HPDE6-E6E7 (cell line): ENCODE measurements at regions not wholly inside any gene's neighbourhood (a gene's known extent, or its start where the extent isn't known, plus 50 kb on each side); places are given as distances from the start of the nearest gene placed in this dataset.

Experiments used
- DNase-seq: peaks from one replicate; pipeline ENCODE4 v3.0.0; 2011; ENCODE audit warnings: missing footprints; ENCODE audit errors: extremely low spot score

DNA sequence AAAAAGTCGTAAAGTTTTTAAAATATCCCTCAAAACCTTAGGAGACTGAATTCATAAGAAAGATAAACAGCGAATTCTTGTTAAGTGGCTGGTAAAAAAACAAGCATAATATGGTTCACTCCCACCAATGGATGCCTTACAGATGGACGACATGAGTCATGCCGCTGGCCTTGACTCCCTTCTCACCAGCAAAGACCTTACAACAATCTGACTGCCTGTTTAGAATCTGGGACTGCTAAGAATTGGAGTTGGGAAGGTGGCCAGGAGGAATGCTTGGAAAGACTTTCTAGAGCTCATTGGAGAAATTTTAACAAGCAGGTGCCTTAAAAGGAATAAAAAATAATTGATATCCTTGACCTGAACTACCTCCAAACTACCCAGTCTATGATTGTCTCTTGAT, 206.9 kb upstream of the FMN2 start:
- no peak for DNase-seq

DNA sequence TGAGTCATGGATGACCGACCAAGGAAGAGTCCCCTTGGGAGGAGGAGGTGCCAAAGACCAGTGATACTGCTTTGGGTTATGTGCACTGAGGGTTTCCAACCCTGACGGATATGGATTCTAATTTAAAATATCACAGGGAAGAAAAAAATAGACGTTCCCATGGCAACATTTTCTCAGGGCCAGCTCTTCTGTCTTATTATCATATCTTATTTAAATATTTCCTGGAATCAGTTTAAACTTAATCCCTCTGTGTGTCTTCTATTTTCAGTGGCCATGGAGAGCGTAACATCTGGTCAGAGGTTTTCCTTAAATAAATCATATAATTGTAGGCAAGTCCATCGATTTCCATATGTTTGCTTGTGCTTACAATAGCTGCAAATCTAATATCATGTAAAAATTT, 205.4 kb upstream of the FMN2 start:
- no peak for DNase-seq

DNA sequence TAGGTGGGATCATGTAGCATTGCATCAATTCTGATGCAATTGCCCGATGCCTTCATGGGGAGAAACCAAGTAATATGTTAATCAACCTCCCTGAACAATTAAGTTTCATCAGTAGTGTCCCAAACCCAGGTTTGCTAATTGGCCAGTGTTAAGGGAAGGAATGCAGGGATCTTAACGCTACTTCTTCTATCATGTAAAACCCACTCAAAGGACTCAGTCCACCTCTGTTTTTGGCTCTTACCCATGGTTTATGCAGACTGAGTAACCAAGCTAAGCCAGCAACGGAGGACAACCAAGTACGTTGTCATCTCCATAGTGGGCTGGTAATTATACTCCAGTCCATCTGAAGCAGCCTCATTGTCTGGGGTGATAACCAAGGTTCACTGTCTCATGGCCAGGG, 203.0 kb upstream of the FMN2 start:
- no peak for DNase-seq

DNA sequence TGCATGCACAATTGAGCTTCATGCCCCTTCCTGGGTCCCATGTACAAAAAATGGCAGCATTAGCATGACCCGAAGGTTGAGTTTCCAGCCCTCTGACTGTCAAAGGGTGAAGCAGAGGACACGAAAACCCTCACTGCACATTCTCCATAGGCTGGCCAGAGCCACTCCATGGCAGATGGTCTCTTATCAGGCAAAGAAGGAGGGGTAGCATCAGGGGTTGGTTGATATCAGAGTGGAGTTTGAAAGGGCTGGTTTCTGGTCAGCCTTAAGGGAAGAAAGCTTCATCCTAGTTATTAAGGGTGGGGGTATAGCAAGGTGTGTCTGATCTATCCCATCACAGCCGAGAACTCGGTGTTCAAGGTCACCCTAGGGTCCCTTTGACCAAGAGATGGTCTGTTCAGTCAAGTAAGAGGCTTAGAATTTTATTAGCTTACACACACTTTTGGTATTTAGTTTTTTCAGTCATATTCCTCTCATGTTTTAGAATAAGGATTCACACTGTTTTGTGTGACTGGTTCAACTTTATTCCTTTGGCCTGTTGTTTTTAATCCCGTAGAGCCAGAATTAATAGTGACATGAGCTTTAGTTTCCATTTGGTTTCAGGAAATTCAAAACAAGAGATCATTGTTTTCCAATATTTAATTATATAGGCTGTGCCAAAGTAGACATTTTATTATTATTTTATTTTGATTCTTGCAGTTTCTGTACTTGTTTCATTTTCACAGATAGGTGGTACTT, 199.9 kb upstream of the FMN2 start:
- no peak for DNase-seq

DNA sequence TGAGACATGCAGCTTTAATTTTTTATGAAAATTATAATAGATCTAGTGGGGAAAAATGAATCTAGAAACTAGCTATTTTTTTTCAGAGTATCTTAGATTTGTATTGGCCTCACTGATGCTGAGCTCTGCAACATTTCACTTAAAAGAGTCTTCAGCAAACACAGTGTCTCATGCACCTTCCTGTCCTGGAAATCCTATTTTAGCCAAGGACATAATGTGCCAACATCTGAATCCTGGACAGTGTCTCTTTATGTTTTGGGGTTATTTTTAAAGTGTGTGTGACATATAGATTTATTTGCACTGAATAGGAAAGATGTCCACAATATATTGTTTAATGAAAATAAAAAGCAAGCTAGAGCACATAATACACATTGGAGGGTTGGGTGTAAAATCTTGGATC, 199.1 kb upstream of the FMN2 start:
- DNase-seq = no peak

DNA sequence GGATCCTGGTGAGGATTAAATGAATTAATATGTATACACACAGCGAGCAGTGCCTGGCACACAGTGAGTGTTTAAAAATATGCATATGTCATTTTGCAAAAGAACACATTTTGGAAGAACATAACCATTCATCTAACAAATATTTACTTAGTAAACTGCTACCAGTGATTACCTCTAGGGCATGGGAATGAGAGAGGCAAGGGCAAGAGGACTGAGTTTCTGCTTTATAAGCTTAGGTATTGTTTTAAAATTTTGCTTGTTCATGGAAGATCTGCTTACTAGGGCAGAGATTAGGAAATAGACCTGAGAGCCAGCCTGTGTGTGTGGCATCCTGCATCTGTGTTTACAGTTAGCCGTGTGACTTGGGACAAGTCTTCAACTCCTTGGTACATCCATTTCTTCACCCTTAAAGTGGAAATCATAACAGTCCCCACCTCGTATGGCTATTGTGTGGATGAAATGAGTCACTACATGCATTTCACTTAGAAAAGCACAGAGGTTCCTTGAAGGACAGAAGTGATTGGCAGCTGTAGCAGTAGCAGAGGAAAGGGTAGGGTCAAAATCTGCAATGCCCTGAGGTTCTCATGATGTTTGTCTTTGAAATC, 198.5 kb upstream of the FMN2 start:
- no peak for DNase-seq

DNA sequence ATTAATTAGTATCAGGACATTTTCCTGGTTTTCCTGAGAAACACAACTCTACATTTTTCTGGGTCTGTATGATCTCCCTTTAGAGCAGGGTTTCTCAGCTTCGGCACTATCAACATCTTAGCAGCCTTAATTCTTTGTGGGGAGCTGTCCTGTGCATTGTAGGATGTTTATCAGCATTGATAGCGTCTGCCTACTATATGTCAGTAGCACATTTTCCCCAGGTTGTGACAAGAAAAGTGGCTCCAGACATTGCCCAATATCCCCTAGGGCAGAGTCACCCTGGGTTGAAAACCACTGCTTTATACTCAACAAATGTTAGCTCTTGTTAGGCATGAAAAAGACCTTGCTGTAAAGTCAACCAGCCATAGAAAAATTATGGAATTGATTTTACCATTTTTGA, 195.1 kb upstream of the FMN2 start:
- no peak for DNase-seq

DNA sequence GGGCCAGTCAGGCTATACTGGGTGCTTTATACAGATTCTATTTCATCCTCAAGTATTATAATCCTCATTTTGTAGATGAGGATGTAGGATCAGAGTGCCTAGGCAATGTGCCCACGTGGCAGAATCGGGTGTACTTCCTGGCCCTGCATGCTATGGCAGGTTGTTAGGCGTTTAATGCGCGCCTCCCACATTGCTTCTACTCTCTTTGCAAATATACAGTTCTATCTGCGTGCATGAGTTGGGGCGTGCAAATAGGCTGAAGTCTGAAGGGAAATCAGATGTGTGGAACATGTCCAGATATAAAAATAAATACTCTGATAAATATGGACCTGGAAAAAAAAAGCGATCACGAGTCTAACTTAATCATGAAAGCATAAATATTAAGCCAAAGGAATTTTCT, 194.7 kb upstream of the FMN2 start:
- DNase-seq = no peak

DNA sequence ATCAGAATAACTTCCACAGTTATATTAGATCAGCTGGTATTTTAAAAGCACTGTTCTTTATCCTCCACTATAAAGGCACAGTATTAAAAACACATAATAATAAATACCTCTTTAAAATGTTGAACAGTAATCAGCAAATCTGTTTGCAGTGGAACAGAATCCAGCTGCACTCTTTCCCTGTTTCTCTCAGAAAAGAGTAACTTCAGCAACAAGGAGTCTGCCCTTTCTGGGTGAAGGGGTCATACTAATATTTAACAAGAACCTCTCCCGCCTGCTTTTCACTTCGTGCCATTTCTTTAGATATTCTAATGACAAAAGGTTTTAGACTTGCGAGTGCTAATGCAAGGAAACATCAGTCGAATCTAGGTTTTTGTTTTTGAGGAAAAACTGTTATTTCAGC, 194.2 kb upstream of the FMN2 start:
- no peak for DNase-seq

DNA sequence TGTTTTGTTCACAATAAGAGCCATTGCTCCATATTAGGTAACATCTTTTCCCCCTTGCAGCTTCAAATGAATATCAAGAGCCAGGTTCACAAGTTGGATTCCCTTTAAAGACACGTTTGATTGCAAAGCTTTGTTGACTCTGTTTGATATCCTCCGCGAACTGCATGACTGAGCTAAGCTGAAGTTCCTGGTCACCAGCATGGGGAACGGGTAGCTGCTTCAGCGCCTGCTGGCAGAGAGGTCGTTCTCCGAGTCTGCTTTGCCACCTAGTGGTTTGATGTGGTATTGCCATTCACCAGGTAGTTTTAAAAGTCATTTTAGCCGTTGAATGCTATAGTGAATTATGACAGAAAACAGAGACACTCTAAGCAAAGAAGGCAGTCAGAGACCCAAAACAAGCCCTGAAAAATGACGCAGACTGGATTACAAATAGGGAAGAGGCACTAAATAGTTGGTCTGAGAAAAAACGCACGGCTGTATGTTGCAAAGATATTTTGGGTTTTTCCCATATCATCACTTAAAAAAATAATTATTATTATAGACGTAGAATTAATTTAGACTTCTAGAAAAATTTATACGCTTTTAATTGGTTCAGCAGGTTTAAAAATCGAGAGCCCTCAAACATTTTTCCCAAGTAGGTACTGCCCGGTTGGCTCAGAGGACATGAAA, 193.5 kb upstream of the FMN2 start:
- DNase-seq = peak; percentile 76

DNA sequence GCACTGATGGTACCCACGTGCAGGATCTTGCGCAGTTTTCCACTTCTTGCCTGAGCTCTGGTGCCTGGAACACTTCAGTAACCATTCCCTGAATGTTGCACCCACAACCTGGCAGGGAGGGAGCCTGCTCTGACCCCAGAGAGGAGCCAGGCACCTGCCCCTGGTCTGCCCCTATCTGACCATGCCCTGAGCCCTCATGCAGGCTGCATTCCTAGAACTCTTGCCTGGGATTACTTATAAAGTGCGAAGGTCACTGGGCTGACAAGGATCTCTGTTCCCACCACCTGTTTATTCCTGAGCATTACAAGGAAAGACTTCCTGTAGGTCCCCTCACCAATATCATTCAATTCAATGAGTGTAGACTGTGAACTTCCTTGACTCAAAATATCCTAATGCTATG, 191.9 kb upstream of the FMN2 start:
- no peak for DNase-seq

DNA sequence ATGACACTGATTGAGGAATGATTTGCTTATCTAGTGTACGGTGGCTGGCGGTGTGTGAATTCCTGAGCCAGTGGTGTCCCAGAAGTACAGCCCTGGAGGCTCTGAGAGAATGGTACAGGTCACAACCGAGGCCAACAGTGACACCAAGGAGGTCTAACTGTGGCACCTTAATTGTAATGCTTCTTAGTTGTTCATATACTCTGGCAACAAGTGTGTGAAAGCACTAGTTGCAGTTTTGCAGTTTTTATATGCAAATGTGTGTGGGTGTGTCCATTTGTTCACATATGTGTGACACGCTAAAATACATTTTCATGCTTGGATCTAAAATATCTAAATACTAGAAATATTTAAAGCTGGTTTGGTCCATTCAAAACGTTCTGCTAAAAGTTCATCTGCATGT, 185.3 kb upstream of the FMN2 start:
- DNase-seq = no peak

DNA sequence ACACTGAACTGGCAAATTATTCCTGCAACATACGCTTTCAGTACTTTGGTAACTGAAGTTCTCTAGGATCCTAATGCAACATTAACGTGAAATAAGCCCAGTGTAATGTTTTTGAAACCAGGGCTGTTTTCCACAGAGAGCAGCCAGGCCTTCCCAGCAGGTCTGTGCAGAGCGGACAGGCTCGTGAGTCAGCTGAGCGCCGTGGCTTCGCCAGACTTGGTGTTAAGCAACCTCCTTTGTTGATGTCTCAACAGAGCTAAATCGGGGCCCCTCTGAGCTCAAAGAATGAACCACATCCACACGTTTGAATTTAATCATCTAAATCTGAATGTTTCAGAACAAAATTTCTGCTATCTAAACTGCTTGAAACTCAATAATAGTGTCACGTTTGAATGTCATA, 181.8 kb upstream of the FMN2 start:
- peak; percentile 34 for DNase-seq

DNA sequence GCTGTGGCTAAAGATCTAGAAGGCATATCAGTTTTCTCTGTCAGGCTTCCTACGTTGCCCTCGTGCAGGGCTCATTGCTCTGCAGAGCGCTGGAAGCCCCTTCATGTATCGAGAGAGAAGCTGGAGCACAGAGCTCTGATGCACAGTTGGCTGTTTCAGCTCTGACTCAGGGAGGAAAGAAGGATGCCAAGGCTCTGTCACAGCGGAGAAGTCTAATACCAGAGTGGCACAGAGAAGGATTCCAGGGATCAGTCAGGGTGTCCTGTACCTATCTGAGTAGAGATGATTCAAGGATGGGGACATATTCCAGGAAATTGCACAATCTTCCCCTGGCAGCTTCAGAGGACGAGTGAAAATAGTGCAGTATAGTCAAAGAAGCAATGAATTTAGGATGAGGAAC, 179.2 kb upstream of the FMN2 start:
- DNase-seq = no peak

DNA sequence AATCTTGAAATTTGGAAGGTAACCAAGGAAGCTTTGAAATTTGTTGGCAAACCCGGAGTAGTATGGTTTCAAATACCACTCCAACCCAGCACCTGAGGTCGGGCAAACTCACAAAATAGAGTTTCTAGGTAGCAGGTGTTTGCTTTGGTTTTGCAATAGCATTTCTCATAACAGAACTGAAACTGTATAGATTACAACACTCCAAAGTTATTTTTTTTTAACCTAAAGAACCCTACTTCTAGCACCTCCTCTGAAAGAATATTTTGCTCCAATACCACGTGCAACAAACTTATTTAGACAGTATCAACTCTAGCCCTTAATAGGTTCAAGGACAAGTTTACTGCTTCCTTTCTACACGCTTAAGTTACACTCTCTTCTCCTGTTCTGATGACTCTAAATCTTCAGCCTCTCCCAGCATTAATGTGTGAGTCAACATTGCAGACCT, 178.5 kb upstream of the FMN2 start:
- no peak for DNase-seq

DNA sequence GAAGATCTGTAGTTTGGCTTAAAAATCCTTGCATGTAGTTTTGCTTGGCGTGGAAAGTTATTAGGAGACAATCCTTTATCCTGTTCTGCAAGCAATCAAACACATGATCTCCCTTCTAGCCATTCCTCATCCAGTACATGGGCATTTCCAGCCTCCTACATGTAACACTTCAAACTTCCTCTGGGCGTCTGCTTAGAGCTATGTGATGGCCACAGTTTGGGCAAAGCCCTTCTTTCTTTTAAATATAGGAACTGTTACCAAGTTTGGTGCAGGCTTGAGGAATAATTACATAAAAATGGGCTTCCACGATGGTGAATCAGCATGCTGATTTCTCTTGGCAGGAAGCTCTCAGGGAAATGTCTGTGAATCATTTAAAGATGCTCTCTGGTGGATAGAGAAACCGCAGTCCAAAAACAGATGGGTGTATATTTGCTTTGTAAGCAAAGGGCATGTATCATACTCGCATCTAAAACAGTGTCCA, 176.9 kb upstream of the FMN2 start:
- DNase-seq = no peak

DNA sequence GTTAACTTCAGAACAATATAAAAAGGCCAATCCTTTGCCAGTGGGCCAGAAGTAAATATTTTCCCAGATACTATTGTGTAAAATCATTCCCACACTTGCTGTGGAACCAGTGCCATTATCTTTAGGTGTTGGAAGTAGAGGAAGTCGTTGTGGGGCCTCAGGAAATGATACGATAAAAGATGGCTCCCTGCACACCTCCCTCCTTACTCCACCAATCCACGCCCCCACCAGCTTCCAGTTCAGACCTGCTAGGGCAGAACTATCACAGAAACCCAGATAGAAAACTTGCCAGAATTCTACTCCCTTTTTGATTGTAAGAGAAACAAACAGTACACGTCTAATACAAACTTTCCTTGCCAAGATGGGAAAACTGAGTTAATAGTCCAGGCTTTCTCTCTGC, 173.0 kb upstream of the FMN2 start:
- DNase-seq = no peak

DNA sequence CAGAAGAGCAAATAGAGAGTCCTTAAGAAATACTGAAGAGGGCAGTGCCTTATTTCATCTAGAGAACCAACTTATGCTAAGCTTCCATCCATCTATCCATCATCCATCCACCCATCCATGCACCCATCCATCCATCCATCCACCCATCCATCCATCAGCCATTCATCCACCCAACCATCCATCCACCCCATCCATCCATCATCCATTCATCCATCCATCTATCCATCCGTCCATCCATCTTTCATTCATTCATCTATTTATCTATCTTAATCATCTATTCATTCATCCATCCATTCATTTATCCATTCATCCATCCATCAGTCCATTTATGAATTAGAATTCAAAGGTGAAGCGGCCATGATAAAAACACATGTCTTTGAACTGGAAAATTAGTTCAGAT, 171.5 kb upstream of the FMN2 start:
- DNase-seq = no peak

DNA sequence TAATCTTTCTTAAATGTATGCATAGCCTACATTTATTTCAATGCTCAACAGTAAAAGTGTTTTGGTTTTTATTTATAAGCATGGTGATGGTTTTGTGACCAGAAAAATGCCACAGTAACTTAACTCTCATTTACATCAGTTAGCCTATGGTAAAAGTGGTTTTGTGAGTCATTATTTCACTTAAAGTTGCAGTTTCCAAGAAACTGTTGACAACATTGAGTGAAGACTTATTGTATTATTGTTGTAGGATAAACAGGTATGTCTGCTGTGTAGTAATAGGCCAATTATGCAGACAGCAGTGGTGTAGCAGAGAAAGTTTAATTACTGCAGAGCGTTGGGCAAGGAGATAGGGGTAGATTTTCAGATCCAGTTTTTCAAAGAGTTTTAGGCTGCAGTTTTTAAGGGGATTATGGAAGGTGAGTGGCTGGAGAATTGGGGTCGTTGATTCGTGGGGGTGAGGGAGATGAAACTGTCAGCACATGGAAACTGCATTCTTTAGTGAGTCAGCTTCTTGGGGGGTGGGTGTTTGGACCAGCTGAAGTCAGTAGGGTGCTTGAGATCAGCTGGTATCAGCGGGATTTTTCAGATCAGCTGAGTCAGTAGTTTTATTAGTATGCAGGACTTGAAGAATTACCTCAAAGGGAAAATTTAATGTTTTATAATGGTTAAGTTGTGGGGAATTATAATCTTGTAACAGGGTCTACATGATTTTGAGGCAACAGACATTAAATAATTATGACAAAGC, 168.7 kb upstream of the FMN2 start:
- no peak for DNase-seq

DNA sequence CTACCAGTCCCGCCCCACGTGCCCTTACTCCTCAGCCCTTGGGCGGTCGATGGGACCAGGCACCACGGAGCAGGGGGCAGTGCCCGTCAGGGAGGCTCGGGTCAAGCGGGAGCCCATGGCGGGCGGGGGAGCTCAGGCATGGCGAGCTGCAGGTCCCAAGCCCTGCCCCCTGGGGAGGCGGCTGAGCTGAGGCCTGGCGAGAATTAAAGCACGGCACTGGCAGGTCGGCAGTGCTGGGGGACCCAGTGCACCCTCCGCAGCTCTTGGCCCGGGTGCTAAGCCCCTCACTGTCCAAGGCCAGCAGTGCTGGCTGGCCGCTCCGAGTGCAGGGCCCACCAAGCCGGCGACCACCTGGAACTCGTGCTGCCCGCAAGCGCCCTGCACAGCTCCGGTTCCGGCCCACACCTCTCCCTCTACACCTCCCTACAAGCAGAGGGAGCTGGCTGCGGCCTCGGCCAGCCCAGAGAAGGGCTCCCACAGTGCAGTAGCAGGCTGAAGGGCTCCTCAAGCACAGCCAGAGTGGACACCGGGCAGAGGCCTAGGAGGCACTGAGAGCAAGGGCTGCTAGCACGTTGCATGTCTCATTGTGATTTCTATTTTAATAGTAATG, 166.8 kb upstream of the FMN2 start:
- DNase-seq = no peak

DNA sequence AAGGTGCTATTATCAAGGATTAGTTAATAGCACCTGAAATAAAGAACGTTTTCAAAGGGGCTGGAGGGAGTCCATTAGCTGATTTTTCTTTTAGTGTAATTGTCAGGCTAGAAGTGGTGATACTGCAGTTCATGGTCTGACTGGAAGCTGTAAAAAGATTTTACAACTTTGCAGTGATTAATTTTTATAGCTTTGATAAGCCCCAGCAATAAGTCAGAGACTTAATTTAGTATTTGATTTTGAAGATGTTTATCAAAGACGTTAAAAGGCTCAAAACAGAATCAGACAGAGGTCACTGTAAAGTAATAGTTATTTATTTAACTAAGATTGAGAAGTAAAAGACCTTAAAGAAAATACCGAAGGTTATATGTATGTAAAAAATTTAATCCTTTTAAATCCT, 165.5 kb upstream of the FMN2 start:
- no peak for DNase-seq

DNA sequence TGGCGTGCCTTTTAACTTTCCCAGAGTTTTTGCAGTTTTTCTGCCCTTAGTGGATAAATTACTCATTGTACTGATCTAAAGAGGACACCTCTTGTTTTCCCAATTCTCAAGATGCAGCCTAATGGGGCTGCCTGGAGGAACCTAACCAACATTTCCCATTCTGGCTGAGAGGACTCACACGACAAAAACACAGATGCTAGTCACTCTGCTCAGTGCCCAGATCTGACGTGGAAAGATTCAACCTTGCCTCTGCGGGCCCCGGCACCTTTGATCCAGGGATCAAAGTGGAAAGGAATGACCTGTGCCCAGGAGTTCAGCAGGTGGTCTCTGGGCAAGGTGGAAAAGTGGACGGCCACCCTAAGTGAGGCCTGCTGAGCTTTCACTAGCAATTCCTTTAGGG, 162.4 kb upstream of the FMN2 start:
- no peak for DNase-seq
